ENCODE measurements at regions not wholly inside any gene's neighbourhood (a gene's known extent, or its start where the extent isn't known, plus 50 kb on each side); places are given as distances from the start of the nearest gene placed in this dataset.

- TF ChIP-seq CDX4 (CRISPR knock-in tag; IDR thresholded peaks at IDR 0.05; ENCODE audit: borderline replicate concordance), result no peak
- no peak for TF ChIP-seq JUN (CRISPR knock-in tag; IDR thresholded peaks at IDR 0.05)
- no peak for TF ChIP-seq ZNF138 (CRISPR knock-in tag; conservative IDR thresholded peaks at IDR 0.05)
- no peak for TF ChIP-seq ZNF121 (CRISPR knock-in tag; IDR thresholded peaks at IDR 0.05)
- no peak for TF ChIP-seq MYBL2 (CRISPR knock-in tag; IDR thresholded peaks at IDR 0.05)
These were observed 235.6 kb downstream of the ERMARD start (continued) for GRCh38 chr6:169986848-169987498.

GRCh38 chr6:169986171-169986847 lies 234.9 kb downstream of the ERMARD start:
- TF ChIP-seq ZNF232 (CRISPR knock-in tag; IDR thresholded peaks at IDR 0.05), result no peak
- TF ChIP-seq MAX (CRISPR knock-in tag; IDR thresholded peaks at IDR 0.05), result no peak
- no peak for TF ChIP-seq ZMAT4 (CRISPR knock-in tag; IDR thresholded peaks at IDR 0.05)
- TF ChIP-seq E2F5 (CRISPR knock-in tag; IDR thresholded peaks at IDR 0.05), result no peak
- TF ChIP-seq ATF1 (CRISPR knock-in tag; IDR thresholded peaks at IDR 0.05), result no peak
- no peak for TF ChIP-seq ZNF317 (CRISPR knock-in tag; IDR thresholded peaks at IDR 0.05; ENCODE audit: borderline replicate concordance, low read depth)
- TF ChIP-seq MXD4 (CRISPR knock-in tag; IDR thresholded peaks at IDR 0.05; ENCODE audit: borderline replicate concordance), result no peak
- no peak for TF ChIP-seq ETV6 (CRISPR knock-in tag; IDR thresholded peaks at IDR 0.05)
- no peak for TF ChIP-seq EMX1 (CRISPR knock-in tag; IDR thresholded peaks at IDR 0.05)
- no peak for TF ChIP-seq JUN (CRISPR knock-in tag; IDR thresholded peaks at IDR 0.05)
- TF ChIP-seq USF2 (CRISPR knock-in tag; IDR thresholded peaks at IDR 0.05), result no peak
- no peak for TF ChIP-seq TEAD1 (CRISPR knock-in tag; IDR thresholded peaks at IDR 0.05)
- TF ChIP-seq ERG (CRISPR knock-in tag; IDR thresholded peaks at IDR 0.05), result no peak
- ChIA-PET POLR2A (no interaction called here), CTCF (interaction anchor here (1.3 kb wide), 1 partner anchor 155 kb away, joined by 3 read pairs; no protein-coding TSS in a partner anchor)
- Mint-ChIP-seq H3K9me3 (no peaks in the 10 kb centered on the region), H3K27me3 (ENCODE audit: low read depth) (no peaks in the 10 kb centered on the region), H3K36me3 (no peaks in the 10 kb centered on the region), H3K4me3 (no peak overlapping the region), H3K4me1 (no peaks in the 10 kb centered on the region), H3K27ac (no peak overlapping the region)
- DNase-seq (ENCODE audit: low spot score), result no peak
- ATAC-seq, result no peak

GRCh38 chr6:169985121-169986015 lies 233.9 kb downstream of the ERMARD start:
- no peaks in the 10 kb centered on the region for H3K36me3 Mint-ChIP-seq
- H3K9me3 Mint-ChIP-seq, result no peaks in the 10 kb centered on the region
- TF ChIP-seq TEAD4 (CRISPR knock-in tag; IDR thresholded peaks at IDR 0.05) (no peak), ZNF416 (CRISPR knock-in tag; IDR thresholded peaks at IDR 0.05) (no peak), ZSCAN18 (CRISPR knock-in tag; IDR thresholded peaks at IDR 0.05) (no peak), ZNF219 (CRISPR knock-in tag; IDR thresholded peaks at IDR 0.05; ENCODE audit: borderline replicate concordance) (no peak)
- CTCF ChIA-PET, result interaction anchor here (1.3 kb wide), 1 partner anchor 154 kb away, joined by 3 read pairs; no protein-coding TSS in a partner anchor
- no peak for DNase-seq (ENCODE audit: low spot score)
- no peaks in the 10 kb centered on the region for H3K4me1 Mint-ChIP-seq
- H3K27ac Mint-ChIP-seq, result no peak overlapping the region
- H3K4me3 Mint-ChIP-seq, result no peak overlapping the region
- no peaks in the 10 kb centered on the region for H3K27me3 Mint-ChIP-seq (ENCODE audit: low read depth)
- no peak for ATAC-seq
- POLR2A ChIA-PET, result no interaction called here

Data from WTC11 (cell line).